Keratinocyte (primary cell): ENCODE measurements at regions not wholly inside any gene's neighbourhood (a gene's known extent, or its start where the extent isn't known, plus 50 kb on each side); places are given as distances from the start of the nearest gene placed in this dataset.

Experiments used
- DNase-seq: peaks from one replicate; pipeline ENCODE4 v3.0.0-alpha.2; 2011; ENCODE audit warnings: low read depth, missing footprints, low spot score
- FAIRE-seq: peaks from 2 replicates; lab custom pipeline; 2011; peaks lifted over from hg19 to GRCh38; lab: Jason Lieb, UNC
- H2AFZ ChIP-seq: 2 replicates; pipeline ENCODE4 v1.6.0; 2012; ENCODE audit warnings: low read length, control low read depth, inconsistent platforms; ENCODE audit not compliant: control insufficient read depth
- H3K27ac ChIP-seq: 2 replicates; pipeline ENCODE4 v1.5.1; 2011; ENCODE audit warnings: low read length; ENCODE audit not compliant: control insufficient read depth, insufficient read depth
- H3K27me3 ChIP-seq: 3 replicates; pipeline ENCODE4 v1.6.0; 2011; ENCODE audit warnings: low read length; ENCODE audit not compliant: control insufficient read depth, insufficient read depth; ENCODE audit errors: extremely low read depth
- H3K36me3 ChIP-seq, 2 experiments: 2 replicates in 1 of 2; 3 replicates in 1 of 2; pipeline ENCODE4 v1.5.1; 2011; ENCODE audit warnings: low read length in 2 of 2, mild to moderate bottlenecking in 1 of 2; ENCODE audit not compliant: control insufficient read depth in 2 of 2, insufficient read depth in 2 of 2; ENCODE audit errors: extremely low read depth in 1 of 2
- H3K4me1 ChIP-seq: 3 replicates; pipeline ENCODE4 v1.5.1; 2011; ENCODE audit warnings: low read length; ENCODE audit not compliant: control insufficient read depth, insufficient read depth; ENCODE audit errors: extremely low read depth
- H3K4me2 ChIP-seq: 3 replicates; pipeline ENCODE4 v1.6.0; 2011; ENCODE audit warnings: low read depth, low read length; ENCODE audit not compliant: control insufficient read depth, insufficient read depth; ENCODE audit errors: extremely low read depth
- H3K4me3 ChIP-seq, 3 experiments: fragments of 200-600 bp in 1 of 3; sonication (generic) in 1 of 3; 2 replicates in 2 of 3; 3 replicates in 1 of 3; pipeline ENCODE4 v1.5.1; 2011 to 2016; ENCODE audit warnings: low read length in 3 of 3, mild to moderate bottlenecking in 3 of 3, control low read depth in 2 of 3, inconsistent platforms in 1 of 3, low read depth in 1 of 3, mixed read lengths in 1 of 3, mixed run types in 1 of 3, moderate library complexity in 1 of 3; ENCODE audit not compliant: control insufficient read depth in 2 of 3, insufficient read depth in 2 of 3; ENCODE audit errors: extremely low read depth in 1 of 3
- H3K79me2 ChIP-seq: 2 replicates; pipeline ENCODE4 v1.6.0; 2012; ENCODE audit warnings: low read length; ENCODE audit not compliant: control insufficient read depth, insufficient read depth
- H3K9ac ChIP-seq: 3 replicates; pipeline ENCODE4 v1.6.0; 2011; ENCODE audit warnings: low read length; ENCODE audit not compliant: control insufficient read depth, insufficient read depth; ENCODE audit errors: extremely low read depth
- H3K9me1 ChIP-seq: 3 replicates; pipeline ENCODE4 v1.6.0; 2011; ENCODE audit warnings: low read length; ENCODE audit not compliant: control insufficient read depth, insufficient read depth; ENCODE audit errors: extremely low read depth
- H3K9me3 ChIP-seq: 2 replicates; pipeline ENCODE4 v1.5.1; 2012; ENCODE audit warnings: low read depth, low read length; ENCODE audit not compliant: control insufficient read depth
- H4K20me1 ChIP-seq: 3 replicates; pipeline ENCODE4 v1.6.0; 2011; ENCODE audit warnings: low read length; ENCODE audit not compliant: control insufficient read depth, insufficient read depth; ENCODE audit errors: extremely low read depth
- CTCF ChIP-seq, 3 experiments: IDR thresholded peaks in 1 of 3; conservative IDR thresholded peaks in 1 of 3; optimal IDR thresholded peaks in 1 of 3; 2 replicates in 2 of 3; 3 replicates in 1 of 3; pipeline versions ENCODE3 to v1.5.1; 2011; ENCODE audit warnings: low read length in 3 of 3, mild to moderate bottlenecking in 3 of 3, moderate library complexity in 2 of 3, control low read depth in 1 of 3, inconsistent platforms in 1 of 3; ENCODE audit not compliant: insufficient read depth in 2 of 3; ENCODE audit errors: extremely low read depth in 1 of 3
- EZH2 ChIP-seq: IDR thresholded peaks from one replicate; pipeline ENCODE4 v1.6.1; 2012; ENCODE audit warnings: inconsistent platforms, mild to moderate bottlenecking, low read length, moderate library complexity
- dilution Hi-C: fragments of 300-500 bp; cut with MboI; formaldehyde crosslinking; loops from one replicate; pipeline ENCODE4 v1.7.0; 2020; ENCODE audit warnings: low sequenced_read_pairs; ENCODE audit not compliant: extremely low pct_ligation_motif_present

GRCh38 chr18:62450175-62450545 lies 72.7 kb upstream of the ZCCHC2 start:
- Histone ChIP-seq H2AFZ (no peak overlapping the region), H3K36me3 (no peaks in the 10 kb centered on the region), H3K27ac (no peak overlapping the region), H4K20me1 (no peaks in the 10 kb centered on the region), H3K9me1 (no peaks in the 10 kb centered on the region), H3K9ac (no peak overlapping the region), H3K4me1 (peaks cover 34% of the 10 kb centered on the region), H3K4me3 (no peak overlapping the region), H3K79me2 (no peaks in the 10 kb centered on the region), H3K9me3 (no peaks in the 10 kb centered on the region), H3K27me3 (no peaks in the 10 kb centered on the region), H3K4me2 (no peak overlapping the region)
- DNase-seq = no peak
- FAIRE-seq = no peak
- dilution Hi-C loops = no loop called here
- TF ChIP-seq EZH2 = no peak
- no peak for TF ChIP-seq CTCF (optimal IDR thresholded peaks at IDR 0.05 in 1 of 3, IDR thresholded peaks at IDR 0.05 in 1 of 3, conservative IDR thresholded peaks at IDR 0.05 in 1 of 3; ENCODE audit: extremely low read depth in 1 of 3, insufficient read depth in 2 of 3, low read length in 3 of 3)

- peak in 1 of 3 experiments; percentile 2 for TF ChIP-seq CTCF (optimal IDR thresholded peaks at IDR 0.05 in 1 of 3, IDR thresholded peaks at IDR 0.05 in 1 of 3, conservative IDR thresholded peaks at IDR 0.05 in 1 of 3; ENCODE audit: extremely low read depth in 1 of 3, insufficient read depth in 2 of 3, low read length in 3 of 3)
- no peak for TF ChIP-seq EZH2
- no peaks in the 10 kb centered on the region for H3K9me3 ChIP-seq
- H3K9ac ChIP-seq = no peak overlapping the region
- H3K27me3 ChIP-seq = no peaks in the 10 kb centered on the region
- H3K4me2 ChIP-seq = peak overlapping the region; percentile 27
- H4K20me1 ChIP-seq = no peaks in the 10 kb centered on the region
- H3K27ac ChIP-seq = no peak overlapping the region
- dilution Hi-C loops = no loop called here
- DNase-seq (no peak), FAIRE-seq (peak; percentile 75)
- no peaks in the 10 kb centered on the region for H3K79me2 ChIP-seq
- no peaks in the 10 kb centered on the region for H3K9me1 ChIP-seq
- peaks cover 28% of the 10 kb centered on the region for H3K4me1 ChIP-seq
- no peak overlapping the region for H3K4me3 ChIP-seq
- no peak overlapping the region for H2AFZ ChIP-seq
- no peaks in the 10 kb centered on the region for H3K36me3 ChIP-seq
Measured at GRCh38 chr18:62450546-62451410, 72.0 kb upstream of the ZCCHC2 start.
